Urinary bladder (tissue), 3 donors: ENCODE measurements at regions not wholly inside any gene's neighbourhood (a gene's known extent, or its start where the extent isn't known, plus 50 kb on each side); places are given as distances from the start of the nearest gene placed in this dataset.

Experiments used
- DNase-seq: peaks from one replicate; pipeline ENCODE4 v3.0.0-alpha.2; 2015; ENCODE audit errors: extremely low spot score
- H3K27ac ChIP-seq: one replicate; pipeline ENCODE4 v1.5.1; 2013; ENCODE audit warnings: low read depth, mild to moderate bottlenecking, moderate library complexity
- H3K36me3 ChIP-seq: one replicate; pipeline ENCODE4 v1.6.1; 2013; ENCODE audit warnings: mild to moderate bottlenecking, moderate library complexity; ENCODE audit not compliant: insufficient read depth
- H3K4me1 ChIP-seq: one replicate; pipeline ENCODE4 v1.6.1; 2013; ENCODE audit warnings: mild to moderate bottlenecking, moderate library complexity; ENCODE audit not compliant: insufficient read depth
- H3K4me3 ChIP-seq: one replicate; pipeline ENCODE4 v1.5.1; 2013; ENCODE audit warnings: low read depth, low read length
- WGBS: extraction: QIAGEN DNeasy Blood & Tissue Kit; methylation state at CpG from one replicate; pipeline ENCODE4 v1.1.7; 2013; 5-methylcytosine and 5-hydroxymethylcytosine counted together
- donor health status: healthy with polysubstance abuse.
- donor health status: healthy.

GRCh38 chr12:4849795-4850345 is 59.8 kb upstream of the KCNA1 start:
- Histone ChIP-seq H3K4me1 (no peaks in the 10 kb centered on the region), H3K36me3 (no peaks in the 10 kb centered on the region), H3K27ac (no peak overlapping the region), H3K4me3 (no peak overlapping the region)
- no peak for DNase-seq
- 69% methylated on average over 18 of the region's 18 CpGs for WGBS

GRCh38 chr12:4850857-4851380 is 58.8 kb upstream of the KCNA1 start:
- Histone ChIP-seq H3K4me3 (no peak overlapping the region), H3K27ac (no peak overlapping the region), H3K4me1 (no peaks in the 10 kb centered on the region), H3K36me3 (no peaks in the 10 kb centered on the region)
- WGBS, result 95% methylated on average over 9 of the region's 9 CpGs
- DNase-seq, result no peak

GRCh38 chr12:4852308-4852707 is 57.4 kb upstream of the KCNA1 start:
- H3K36me3 ChIP-seq, result no peaks in the 10 kb centered on the region
- DNase-seq, result no peak
- H3K4me1 ChIP-seq, result no peaks in the 10 kb centered on the region
- WGBS, result 95% methylated on average over 8 of the region's 8 CpGs
- H3K27ac ChIP-seq, result no peak overlapping the region
- H3K4me3 ChIP-seq, result no peak overlapping the region

DNA sequence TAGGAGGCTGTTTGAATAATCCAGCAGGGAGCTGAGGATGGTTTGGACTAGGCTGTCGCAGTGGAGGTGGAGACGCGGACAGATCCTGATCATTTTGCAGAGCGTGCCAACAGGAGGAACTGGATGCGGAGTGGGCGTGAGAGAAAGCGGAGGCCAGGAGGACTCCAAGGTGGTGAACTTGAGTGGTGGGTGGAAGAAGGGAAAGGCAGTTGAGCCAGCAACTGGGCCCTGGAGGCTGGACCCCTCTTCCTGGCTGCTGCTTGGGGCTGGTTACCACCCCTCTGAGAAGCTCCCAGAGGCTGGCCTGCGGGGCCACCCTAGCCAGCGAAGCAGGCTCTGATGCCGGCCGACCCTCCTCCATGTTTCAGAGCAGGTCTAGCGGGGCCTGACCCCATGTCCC is 56.8 kb upstream of the KCNA1 start:
- DNase-seq, result no peak
- Histone ChIP-seq H3K4me1 (no peaks in the 10 kb centered on the region), H3K27ac (no peak overlapping the region), H3K4me3 (no peak overlapping the region), H3K36me3 (no peaks in the 10 kb centered on the region)
- WGBS, result 92% methylated on average over 12 of the region's 12 CpGs

DNA sequence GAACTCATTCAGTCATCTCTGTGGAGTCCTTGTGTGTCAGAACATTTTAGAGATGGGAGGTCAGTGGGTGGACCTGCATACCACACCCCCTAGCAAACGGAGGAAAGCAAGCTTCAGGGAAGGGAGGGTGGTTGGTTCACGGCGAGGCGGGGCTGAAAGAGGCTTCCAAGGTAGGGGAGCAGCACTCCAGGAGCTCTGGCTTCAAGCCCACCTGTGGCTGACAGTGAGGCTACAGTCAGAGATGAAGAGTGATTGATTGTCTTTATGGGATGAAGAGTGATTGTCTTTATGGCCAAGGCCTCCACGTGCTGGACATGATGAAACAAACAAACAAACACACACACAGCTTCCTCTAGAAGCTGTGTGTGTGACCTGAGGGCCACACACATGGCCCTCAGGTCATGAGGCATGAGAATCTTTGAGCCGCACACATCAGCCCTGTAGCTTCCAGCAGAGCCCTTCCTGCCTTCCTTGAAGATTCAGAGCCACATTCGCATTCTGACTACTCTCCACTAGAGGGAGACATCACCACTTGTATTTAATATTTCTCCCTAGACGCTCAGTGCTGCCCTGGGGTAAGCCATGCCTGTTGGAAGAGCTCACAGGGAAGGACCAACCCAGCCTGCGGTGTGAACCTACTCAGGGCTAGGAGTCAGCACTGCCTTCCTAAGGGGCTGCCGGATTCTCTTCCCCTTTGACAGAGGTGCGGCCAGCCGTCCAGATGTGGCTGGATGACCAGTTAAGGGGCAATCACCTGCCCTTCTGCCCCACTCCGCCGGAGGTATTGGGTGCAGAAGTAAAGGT is 54.4 kb upstream of the KCNA1 start:
- Histone ChIP-seq H3K4me3 (no peak overlapping the region), H3K36me3 (no peaks in the 10 kb centered on the region), H3K27ac (no peak overlapping the region), H3K4me1 (no peaks in the 10 kb centered on the region)
- WGBS, result 41% methylated on average over 14 of the region's 14 CpGs
- DNase-seq, result peak; percentile 56

- no peaks in the 10 kb centered on the region for H3K4me1 ChIP-seq
- no peak for DNase-seq
- no peak overlapping the region for H3K4me3 ChIP-seq
- H3K36me3 ChIP-seq, result no peaks in the 10 kb centered on the region
- 80% methylated on average over 5 of the region's 5 CpGs for WGBS
- no peak overlapping the region for H3K27ac ChIP-seq
These were observed 53.1 kb upstream of the KCNA1 start for GRCh38 chr12:4856596-4856995.

DNA sequence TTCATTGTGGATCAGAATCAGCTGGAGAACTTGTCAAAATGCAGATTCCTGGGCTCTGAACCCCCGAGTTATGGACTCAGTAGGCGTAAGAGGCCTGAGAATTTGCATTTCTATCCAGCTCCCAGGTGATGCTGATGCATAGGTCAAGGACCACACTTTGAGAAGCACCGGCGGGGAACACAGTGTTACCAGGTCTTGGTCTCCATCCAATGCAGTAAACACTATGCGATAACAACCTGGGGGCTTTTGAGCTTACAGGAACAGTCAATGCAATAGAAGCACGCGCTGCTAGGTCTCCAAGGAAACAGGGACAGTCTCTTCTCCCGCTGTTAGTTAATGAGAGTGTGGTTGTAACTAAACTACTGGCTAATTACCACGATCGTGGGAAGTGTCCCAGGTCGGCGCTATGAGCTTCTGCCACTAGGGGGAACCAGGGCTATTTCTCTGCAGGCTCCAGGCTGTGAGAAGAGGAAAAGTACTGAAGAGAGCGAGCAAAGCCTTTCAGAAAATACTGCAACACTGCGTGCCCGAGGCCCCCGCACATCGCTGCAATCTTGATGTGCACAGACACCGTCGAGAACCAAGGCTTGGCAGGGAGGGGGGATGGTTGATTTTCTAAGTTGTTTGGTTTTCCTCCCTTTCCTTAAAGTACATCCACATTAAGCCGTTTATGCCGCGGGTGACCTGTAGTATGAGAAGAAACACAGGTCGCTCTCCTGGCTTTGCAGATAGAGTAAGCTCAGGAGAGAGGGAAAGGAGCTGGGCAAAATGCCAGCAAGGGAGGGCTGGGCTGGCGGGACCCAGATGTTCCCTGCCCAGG is 52.0 kb upstream of the KCNA1 start:
- Histone ChIP-seq H3K4me3 (no peak overlapping the region), H3K36me3 (no peaks in the 10 kb centered on the region), H3K4me1 (no peaks in the 10 kb centered on the region), H3K27ac (no peak overlapping the region)
- WGBS, result 5% methylated on average over 24 of the region's 24 CpGs
- DNase-seq, result peak; percentile 64

DNA sequence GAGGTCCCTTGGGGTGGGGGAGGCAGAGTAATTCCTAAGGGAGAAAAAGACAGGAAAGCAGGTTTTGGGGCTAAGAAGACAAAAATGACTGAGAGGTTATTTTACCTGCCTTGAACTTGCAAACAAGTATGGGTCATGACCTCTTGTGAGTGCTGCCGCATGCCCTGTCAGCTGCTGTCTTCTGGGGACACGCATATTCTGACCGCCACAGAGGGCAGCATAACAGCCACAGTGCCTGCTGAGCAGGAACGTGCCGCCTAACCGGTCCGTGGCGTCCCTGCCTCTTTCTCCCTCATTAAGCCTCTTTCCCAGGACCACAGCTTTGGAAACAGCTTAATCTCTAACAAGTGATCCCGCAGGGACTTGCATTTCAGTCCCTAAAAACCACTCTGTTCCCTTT is 51.3 kb upstream of the KCNA1 start:
- no peak overlapping the region for H3K4me3 ChIP-seq
- DNase-seq, result no peak
- no peak overlapping the region for H3K27ac ChIP-seq

GRCh38 chr12:4859478-4860210 is 50.1 kb upstream of the KCNA1 start:
- H3K27ac ChIP-seq, result no peak overlapping the region
- H3K4me3 ChIP-seq, result no peak overlapping the region
- no peak for DNase-seq
- H3K36me3 ChIP-seq, result no peaks in the 10 kb centered on the region
- WGBS, result 71% methylated on average over 8 of the region's 8 CpGs
- no peaks in the 10 kb centered on the region for H3K4me1 ChIP-seq

More for the DNA sequence above, 51.3 kb upstream of the KCNA1 start:
- WGBS, result 43% methylated on average over 9 of the region's 9 CpGs
- Histone ChIP-seq H3K36me3 (no peaks in the 10 kb centered on the region), H3K4me1 (no peaks in the 10 kb centered on the region)
